Panc1 (cell line): ENCODE measurements at regions not wholly inside any gene's neighbourhood (a gene's known extent, or its start where the extent isn't known, plus 50 kb on each side); places are given as distances from the start of the nearest gene placed in this dataset.

Experiments
- CTCF ChIP-seq: fragments of 450-650 bp; IDR thresholded peaks from 2 replicates; pipeline ENCODE4 v1.5.1; 2017; ENCODE audit warnings: mild to moderate bottlenecking
- POLR2AphosphoS5 ChIP-seq: IDR thresholded peaks from 2 replicates; pipeline ENCODE4 v1.6.1; 2012; ENCODE audit warnings: mild to moderate bottlenecking, low read depth, low read length, moderate library complexity

GRCh38 chr4:12881945-12882584 lies 602.1 kb downstream of the RAB28 start:
- TF ChIP-seq CTCF (no peak), POLR2AphosphoS5 (no peak)
